Mesenchymal stem cell (in vitro differentiated cells and primary cell): ENCODE measurements at regions not wholly inside any gene's neighbourhood (a gene's known extent, or its start where the extent isn't known, plus 50 kb on each side); places are given as distances from the start of the nearest gene placed in this dataset.
A peak's percentile ranks its signal among the peaks of the same experiment; 100 is the strongest.
"Not testable (repeated sequence)": the region's sequence is repeated elsewhere in the genome, so short reads cannot be mapped to it uniquely, and the experiment has no call there.

Source experiments
- DNase-seq: peaks from one replicate; pipeline ENCODE4 v3.0.0-alpha.2; 2013
- H2AFZ ChIP-seq: one replicate; pipeline ENCODE4 v1.6.1; 2013; ENCODE audit warnings: low read depth, mild to moderate bottlenecking, control low read depth, inconsistent platforms, low read length, moderate library complexity
- H2AK5ac ChIP-seq: 2 replicates; pipeline ENCODE4 v1.6.1; 2013; ENCODE audit warnings: low read length, moderate library complexity, mild to moderate bottlenecking, inconsistent platforms; ENCODE audit not compliant: severe bottlenecking
- H2BK120ac ChIP-seq: one replicate; pipeline ENCODE4 v1.6.1; 2013; ENCODE audit warnings: low read depth, mild to moderate bottlenecking, inconsistent platforms, low read length, moderate library complexity
- H2BK12ac ChIP-seq, 2 experiments: one replicate each; pipeline ENCODE4 v1.6.1; 2013; ENCODE audit warnings: inconsistent platforms in 2 of 2, low read length in 2 of 2, mild to moderate bottlenecking in 2 of 2, moderate library complexity in 2 of 2, control low read depth in 1 of 2
- H2BK15ac ChIP-seq: one replicate; pipeline ENCODE4 v1.6.1; 2013; ENCODE audit warnings: mild to moderate bottlenecking, low read depth, inconsistent platforms; ENCODE audit not compliant: poor library complexity, severe bottlenecking
- H2BK5ac ChIP-seq: 2 replicates; pipeline ENCODE4 v1.6.1; 2013; ENCODE audit warnings: low read depth, mild to moderate bottlenecking, low read length, control low read depth, inconsistent platforms; ENCODE audit not compliant: poor library complexity, severe bottlenecking
- H3K14ac ChIP-seq, 2 experiments: one replicate each; pipeline ENCODE4 v1.6.1; 2013; ENCODE audit warnings: inconsistent platforms in 2 of 2, low read length in 2 of 2, control low read depth in 1 of 2, mild to moderate bottlenecking in 1 of 2, moderate library complexity in 1 of 2
- H3K18ac ChIP-seq, 2 experiments: one replicate each; pipeline ENCODE4 v1.6.1; 2013; ENCODE audit warnings: inconsistent platforms in 2 of 2, low read length in 2 of 2, control low read depth in 1 of 2, low read depth in 1 of 2, mild to moderate bottlenecking in 1 of 2
- H3K23ac ChIP-seq, 2 experiments: one replicate each; pipeline ENCODE4 v1.6.1; 2013; ENCODE audit warnings: inconsistent platforms in 2 of 2, low read length in 2 of 2, mild to moderate bottlenecking in 2 of 2, moderate library complexity in 2 of 2, control low read depth in 1 of 2
- H3K27ac ChIP-seq: 2 replicates; pipeline ENCODE4 v1.5.1; 2013; ENCODE audit warnings: mild to moderate bottlenecking, moderate library complexity, low read length, control low read depth, inconsistent platforms; ENCODE audit not compliant: poor library complexity, severe bottlenecking
- H3K27me3 ChIP-seq, 2 experiments: 2 replicates each; pipeline versions ENCODE4 v1.6.1 to v1.7.0; 2013; ENCODE audit warnings: low read length in 2 of 2, mild to moderate bottlenecking in 2 of 2, moderate library complexity in 2 of 2, control low read depth in 1 of 2, inconsistent platforms in 1 of 2; ENCODE audit not compliant: control insufficient read depth in 1 of 2, insufficient read depth in 1 of 2
- H3K36me3 ChIP-seq, 2 experiments: 2 replicates each; pipeline versions ENCODE4 v1.6.1 to v1.7.0; 2013; ENCODE audit warnings: low read length in 2 of 2, control low read depth in 1 of 2, inconsistent platforms in 1 of 2, low read depth in 1 of 2, mild to moderate bottlenecking in 1 of 2; ENCODE audit not compliant: insufficient read depth in 2 of 2, control insufficient read depth in 1 of 2
- H3K4ac ChIP-seq, 2 experiments: one replicate each; pipeline ENCODE4 v1.6.1; 2013; ENCODE audit warnings: inconsistent platforms in 2 of 2, low read length in 2 of 2, mild to moderate bottlenecking in 2 of 2, moderate library complexity in 2 of 2, control low read depth in 1 of 2, low read depth in 1 of 2
- H3K4me1 ChIP-seq: 2 replicates; pipeline ENCODE4 v1.6.1; 2013; ENCODE audit warnings: low read depth, low read length, control low read depth; ENCODE audit not compliant: control insufficient read depth, insufficient read depth
- H3K4me2 ChIP-seq: 2 replicates; pipeline ENCODE4 v1.6.1; 2013; ENCODE audit warnings: low read length, mild to moderate bottlenecking, inconsistent platforms; ENCODE audit not compliant: poor library complexity, severe bottlenecking
- H3K4me3 ChIP-seq, 2 experiments: 2 replicates each; pipeline versions ENCODE4 v1.5.1 to v1.7.0; 2013; ENCODE audit warnings: low read length in 2 of 2, mild to moderate bottlenecking in 2 of 2, control low read depth in 1 of 2, low read depth in 1 of 2; ENCODE audit not compliant: insufficient read depth in 1 of 2
- H3K79me1 ChIP-seq: replicated peaks from 2 replicates; pipeline ENCODE4 v1.6.1; 2013; ENCODE audit warnings: mild to moderate bottlenecking, control low read depth, low read length, inconsistent platforms; ENCODE audit not compliant: poor library complexity, severe bottlenecking
- H3K9ac ChIP-seq: 2 replicates; pipeline ENCODE4 v1.7.0; 2013; ENCODE audit warnings: mild to moderate bottlenecking, low read length, moderate library complexity
- H3K9me3 ChIP-seq: 2 replicates; pipeline ENCODE4 v1.7.0; 2013; ENCODE audit warnings: mild to moderate bottlenecking, low read length; ENCODE audit not compliant: control insufficient read depth
- H4K8ac ChIP-seq: one replicate; pipeline ENCODE4 v1.6.1; 2013; ENCODE audit warnings: inconsistent platforms, mild to moderate bottlenecking, low read length, moderate library complexity
- H4K91ac ChIP-seq: one replicate; pipeline ENCODE4 v1.6.1; 2013; ENCODE audit warnings: mild to moderate bottlenecking, low read length, inconsistent platforms
- WGBS: methylation state at CpG from one replicate; pipeline ENCODE4 v1.1.7; 2013; ENCODE audit warnings: mixed read lengths; 5-methylcytosine and 5-hydroxymethylcytosine counted together

GRCh38 chr5:56298336-56299090, 65.4 kb upstream of the ANKRD55 start:
- H3K4me3 ChIP-seq: no peak overlapping the region
- 94% methylated on average over 8 of the region's 8 CpGs for WGBS
- no peak overlapping the region for H3K18ac ChIP-seq
- H3K9me3 ChIP-seq: no peaks in the 10 kb centered on the region
- H2BK5ac ChIP-seq: no peak overlapping the region
- no peaks in the 10 kb centered on the region for H3K36me3 ChIP-seq
- peak overlapping the region; percentile 7 for H2AK5ac ChIP-seq
- H3K4me2 ChIP-seq: no peak overlapping the region
- H3K4ac ChIP-seq: no peak overlapping the region
- H4K91ac ChIP-seq: no peak overlapping the region
- DNase-seq: no peak
- no peak overlapping the region for H3K14ac ChIP-seq
- H4K8ac ChIP-seq: no peak overlapping the region
- no peak overlapping the region for H3K9ac ChIP-seq
- H2BK120ac ChIP-seq: peak overlapping the region; percentile 44
- H3K79me1 ChIP-seq: no peaks in the 10 kb centered on the region
- H2BK12ac ChIP-seq: no peak overlapping the region
- H2BK15ac ChIP-seq: peak overlapping the region; percentile 16
- H3K27me3 ChIP-seq: no peaks in the 10 kb centered on the region
- no peak overlapping the region for H3K23ac ChIP-seq
- no peak overlapping the region for H2AFZ ChIP-seq
- H3K27ac ChIP-seq: no peak overlapping the region
- H3K4me1 ChIP-seq: no peaks in the 10 kb centered on the region

GRCh38 chr5:56297851-56298250, 64.7 kb upstream of the ANKRD55 start:
- Histone ChIP-seq H3K27ac (no peak overlapping the region), H3K9me3 (no peaks in the 10 kb centered on the region)

GRCh38 chr5:56295311-56295710, 62.2 kb upstream of the ANKRD55 start:
- H2BK15ac ChIP-seq: not testable (repeated sequence)
- WGBS: 94% methylated on average over 17 of the region's 23 CpGs

More at GRCh38 chr5:56297851-56298250, 64.7 kb upstream of the ANKRD55 start:
- no peak overlapping the region for H2AFZ ChIP-seq
- no peak overlapping the region for H3K9ac ChIP-seq
- H3K4me1 ChIP-seq: no peaks in the 10 kb centered on the region
- DNase-seq: no peak
- no peak overlapping the region for H3K4me2 ChIP-seq
- no peak overlapping the region for H2BK12ac ChIP-seq
- H2BK120ac ChIP-seq: no peak overlapping the region
- H3K4ac ChIP-seq: no peak overlapping the region
- H4K91ac ChIP-seq: no peak overlapping the region
- no peak overlapping the region for H3K23ac ChIP-seq
- H3K27me3 ChIP-seq: no peaks in the 10 kb centered on the region
- 0% methylated on average over 1 of the region's 2 CpGs for WGBS
- H3K18ac ChIP-seq: no peak overlapping the region
- H3K79me1 ChIP-seq: no peaks in the 10 kb centered on the region
- H4K8ac ChIP-seq: no peak overlapping the region
- H2AK5ac ChIP-seq: no peak overlapping the region
- no peak overlapping the region for H3K4me3 ChIP-seq
- H3K36me3 ChIP-seq: no peaks in the 10 kb centered on the region
- H2BK15ac ChIP-seq: no peak overlapping the region
- no peak overlapping the region for H3K14ac ChIP-seq
- H2BK5ac ChIP-seq: no peak overlapping the region

GRCh38 chr5:56294354-56294753, 61.2 kb upstream of the ANKRD55 start:
- Histone ChIP-seq H2BK120ac (peak overlapping the region; percentile 23), H2AK5ac (no peak overlapping the region), H3K18ac (no peak overlapping the region), H3K36me3 (no peaks in the 10 kb centered on the region), H3K4ac (no peak overlapping the region), H3K4me3 (no peak overlapping the region), H3K79me1 (no peaks in the 10 kb centered on the region), H2BK15ac (no peak overlapping the region), H3K23ac (no peak overlapping the region), H3K4me2 (no peak overlapping the region), H3K14ac (no peak overlapping the region), H3K9me3 (no peaks in the 10 kb centered on the region), H2BK5ac (no peak overlapping the region), H3K9ac (no peak overlapping the region), H2BK12ac (no peak overlapping the region), H2AFZ (no peak overlapping the region), H4K8ac (no peak overlapping the region), H3K27ac (no peak overlapping the region), H4K91ac (no peak overlapping the region), H3K27me3 (no peaks in the 10 kb centered on the region), H3K4me1 (no peaks in the 10 kb centered on the region)
- WGBS: 87% methylated on average over 2 of the region's 2 CpGs
- no peak for DNase-seq

More at GRCh38 chr5:56295311-56295710, 62.2 kb upstream of the ANKRD55 start:
- not testable (repeated sequence) for H3K9ac ChIP-seq, H3K27ac ChIP-seq, H4K8ac ChIP-seq, H3K9me3 ChIP-seq, H2BK5ac ChIP-seq, H3K4me3 ChIP-seq, H3K4me2 ChIP-seq, H4K91ac ChIP-seq, H3K36me3 ChIP-seq, H2BK120ac ChIP-seq, H2AFZ ChIP-seq, H3K4ac ChIP-seq, H3K23ac ChIP-seq, H2AK5ac ChIP-seq, DNase-seq, H3K4me1 ChIP-seq, H3K14ac ChIP-seq, H3K79me1 ChIP-seq, H3K18ac ChIP-seq, H2BK12ac ChIP-seq, H3K27me3 ChIP-seq
